Neural crest cell (in vitro differentiated cells): ENCODE measurements at regions not wholly inside any gene's neighbourhood (a gene's known extent, or its start where the extent isn't known, plus 50 kb on each side); places are given as distances from the start of the nearest gene placed in this dataset.

Experiments
- DNase-seq: peaks from one replicate; pipeline ENCODE4 v3.0.0; 2021; ENCODE audit warnings: low read depth, mixed read lengths, low spot score
- H3K27ac Mint-ChIP-seq: one replicate; pipeline ENCODE4 v1.8.0; 2021; ENCODE audit warnings: mild to moderate bottlenecking, mixed read lengths; ENCODE audit not compliant: unreplicated experiment
- H3K27me3 Mint-ChIP-seq: 2 replicates; pipeline ENCODE4 v1.8.0; 2021; ENCODE audit warnings: low read depth, mild to moderate bottlenecking, mixed read lengths
- H3K36me3 Mint-ChIP-seq: 2 replicates; pipeline ENCODE4 v1.8.0; 2021; ENCODE audit warnings: low read depth, mild to moderate bottlenecking, mixed read lengths
- H3K4me1 Mint-ChIP-seq: 2 replicates; pipeline ENCODE4 v1.8.0; 2021; ENCODE audit warnings: mixed read lengths
- H3K4me3 Mint-ChIP-seq: one replicate; pipeline ENCODE4 v1.8.0; 2021; ENCODE audit warnings: mild to moderate bottlenecking, mixed read lengths
- H3K9me3 Mint-ChIP-seq: 2 replicates; pipeline ENCODE4 v1.8.0; 2021; ENCODE audit warnings: mixed read lengths
- CTCF ChIP-seq: fragments of 200-600 bp; sonication (generic); conservative IDR thresholded peaks from 2 replicates; pipeline ENCODE4 v1.5.0; 2021; ENCODE audit warnings: antibody characterized with exemption, mild to moderate bottlenecking

- Mint-ChIP-seq H3K27me3 (peaks cover 14% of the 10 kb centered on the region), H3K9me3 (no peaks in the 10 kb centered on the region)
Measured at GRCh38 chr17:34850964-34851363, 110.3 kb downstream of the CCT6B start.

GRCh38 chr17:34850023-34850422, 111.2 kb downstream of the CCT6B start:
- no peak overlapping the region for H3K27ac Mint-ChIP-seq
- no peaks in the 10 kb centered on the region for H3K4me1 Mint-ChIP-seq
- H3K9me3 Mint-ChIP-seq: no peaks in the 10 kb centered on the region
- TF ChIP-seq CTCF: no peak
- no peaks in the 10 kb centered on the region for H3K36me3 Mint-ChIP-seq
- H3K27me3 Mint-ChIP-seq: peaks cover 10% of the 10 kb centered on the region
- H3K4me3 Mint-ChIP-seq: no peak overlapping the region
- no peak for DNase-seq

More at GRCh38 chr17:34850964-34851363, 110.3 kb downstream of the CCT6B start:
- Mint-ChIP-seq H3K36me3 (no peaks in the 10 kb centered on the region), H3K4me3 (no peak overlapping the region), H3K4me1 (no peaks in the 10 kb centered on the region), H3K27ac (no peak overlapping the region)
- DNase-seq: no peak
- no peak for TF ChIP-seq CTCF

- no peaks in the 10 kb centered on the region for H3K36me3 Mint-ChIP-seq
- DNase-seq: no peak
- H3K27me3 Mint-ChIP-seq: peaks cover 1% of the 10 kb centered on the region
- no peaks in the 10 kb centered on the region for H3K9me3 Mint-ChIP-seq
- H3K27ac Mint-ChIP-seq: no peak overlapping the region
- H3K4me3 Mint-ChIP-seq: no peak overlapping the region
- no peaks in the 10 kb centered on the region for H3K4me1 Mint-ChIP-seq
- TF ChIP-seq CTCF: no peak
Measured at GRCh38 chr17:34847938-34848337, 113.3 kb downstream of the CCT6B start.

- no peak for DNase-seq
- H3K4me3 Mint-ChIP-seq: no peak overlapping the region
- H3K9me3 Mint-ChIP-seq: no peaks in the 10 kb centered on the region
- no peaks in the 10 kb centered on the region for H3K36me3 Mint-ChIP-seq
- no peak overlapping the region for H3K27ac Mint-ChIP-seq
- no peaks in the 10 kb centered on the region for H3K27me3 Mint-ChIP-seq
- peaks cover 8% of the 10 kb centered on the region for H3K4me1 Mint-ChIP-seq
- TF ChIP-seq CTCF: no peak
Measured at GRCh38 chr17:34845296-34845695, 116.0 kb downstream of the CCT6B start.

GRCh38 chr17:34843682-34844081, 117.6 kb downstream of the CCT6B start:
- Mint-ChIP-seq H3K4me1 (peaks cover 12% of the 10 kb centered on the region), H3K4me3 (no peak overlapping the region), H3K36me3 (no peaks in the 10 kb centered on the region), H3K27ac (no peak overlapping the region), H3K9me3 (no peaks in the 10 kb centered on the region), H3K27me3 (no peaks in the 10 kb centered on the region)
- no peak for DNase-seq
- TF ChIP-seq CTCF: no peak

GRCh38 chr17:34842235-34842634, 119.0 kb downstream of the CCT6B start:
- DNase-seq: no peak
- no peak overlapping the region for H3K4me3 Mint-ChIP-seq
- no peak overlapping the region for H3K27ac Mint-ChIP-seq
- TF ChIP-seq CTCF: no peak
- H3K36me3 Mint-ChIP-seq: no peaks in the 10 kb centered on the region
- no peaks in the 10 kb centered on the region for H3K27me3 Mint-ChIP-seq
- peaks cover 12% of the 10 kb centered on the region for H3K4me1 Mint-ChIP-seq
- H3K9me3 Mint-ChIP-seq: no peaks in the 10 kb centered on the region
